Activated CD4-positive, alpha-beta T cell treated with anti-CD3 and anti-CD28 coated beads for 36 hours (primary cell): ENCODE measurements at regions not wholly inside any gene's neighbourhood (a gene's known extent, or its start where the extent isn't known, plus 50 kb on each side); places are given as distances from the start of the nearest gene placed in this dataset.

ENCODE experiments used
- ATAC-seq: fragments of 200-7000 bp; cut with Tn5 transposase; one replicate; pipeline ENCODE4 v1.10.0; 2021; ENCODE audit warnings: mild to moderate bottlenecking, moderate library complexity
- CTCF ChIA-PET: fragments of 350-600 bp; sonication (Branson Sonifier 250); formaldehyde crosslinking; loops from one replicate; lab custom pipeline; 2021; ENCODE audit warnings: antibody characterized with exemption; lab: Charles Lee
- POLR2A ChIA-PET: fragments of 350-600 bp; sonication (Branson Sonifier 250); formaldehyde crosslinking; loops from one replicate; lab custom pipeline; 2021; ENCODE audit warnings: antibody characterized with exemption, inconsistent platforms; lab: Charles Lee
- DNase-seq: peaks from one replicate; pipeline ENCODE4 v3.0.0-alpha.2; 2020
- H3K27ac Mint-ChIP-seq: one replicate; pipeline ENCODE4 v1.8.0; 2021; ENCODE audit warnings: mixed read lengths
- H3K27me3 Mint-ChIP-seq: one replicate; pipeline ENCODE4 v1.8.0; 2021; ENCODE audit warnings: mixed read lengths
- H3K36me3 Mint-ChIP-seq: one replicate; pipeline ENCODE4 v1.8.0; 2021; ENCODE audit warnings: low read depth, mixed read lengths
- H3K4me1 Mint-ChIP-seq: one replicate; pipeline ENCODE4 v1.8.0; 2021; ENCODE audit warnings: mixed read lengths
- H3K4me3 Mint-ChIP-seq: one replicate; pipeline ENCODE4 v1.8.0; 2021; ENCODE audit warnings: mild to moderate bottlenecking, moderate library complexity, mixed read lengths
- H3K9me3 Mint-ChIP-seq: one replicate; pipeline ENCODE4 v1.8.0; 2021; ENCODE audit warnings: low read depth, mixed read lengths
- intact Hi-C, 2 experiments: fragments of 100-400 bp; cut with DNase I in 1 of 2; cut with micrococcal nuclease in 1 of 2; formaldehyde crosslinking; loops; one replicate each; pipeline versions ENCODE4 v1.14.2 to v1.15.1; 2022 to 2024; cut with DNase I, micrococcal nuclease

DNA sequence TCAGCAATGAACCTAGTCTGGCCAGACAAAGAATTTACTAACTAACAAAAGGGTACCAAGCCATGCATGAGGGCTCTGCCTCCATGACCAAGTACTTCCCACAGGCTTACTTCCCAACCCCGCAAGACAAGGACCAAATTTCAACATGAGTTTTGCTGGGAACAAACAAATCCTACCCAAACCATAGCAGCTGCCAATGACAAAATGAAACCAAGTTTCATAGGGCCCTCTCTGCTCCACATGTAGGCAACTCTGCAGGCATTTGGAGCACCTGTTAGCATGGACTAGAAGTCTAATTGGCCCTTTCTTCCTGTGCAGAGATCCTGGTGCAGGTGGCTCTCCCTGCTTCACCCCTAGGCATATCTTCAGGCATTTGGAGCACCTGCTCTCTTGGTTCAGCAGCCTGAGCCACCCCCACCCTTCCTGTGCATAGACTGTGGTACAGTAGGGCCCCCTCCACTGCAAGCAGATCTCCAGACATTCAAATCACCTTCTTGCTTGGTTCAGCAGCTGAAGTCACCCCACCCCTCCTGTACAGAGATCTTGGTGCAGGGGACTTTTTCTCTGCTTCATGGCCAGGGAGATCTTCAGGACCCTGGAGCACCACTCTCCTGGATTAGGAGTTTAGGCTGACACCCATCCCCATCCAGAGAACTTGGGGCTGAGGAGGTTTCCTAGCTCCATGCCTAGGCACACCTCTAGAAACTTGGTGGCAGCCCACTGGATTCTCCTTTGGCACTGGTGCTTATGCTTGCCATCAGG lies 308.7 kb downstream of the RPAP3 start:
- peaks cover 34% of the 10 kb centered on the region for H3K9me3 Mint-ChIP-seq
- no peaks in the 10 kb centered on the region for H3K27me3 Mint-ChIP-seq
- H3K36me3 Mint-ChIP-seq, result peaks cover 63% of the 10 kb centered on the region
- CTCF ChIA-PET, result interaction anchor here (0.5 to 4.5 kb wide), 56 partner anchors 8 to 377 kb away, joined by 3 to 47 read pairs (median 5); partner anchors contain the start of genes AMIGO2 and PCED1B
- ATAC-seq, result no peak
- peaks cover 97% of the 10 kb centered on the region for H3K4me1 Mint-ChIP-seq
- intact Hi-C loops, result loop anchor here (1.0 to 10.0 kb wide), 12 partner anchors 41 to 1182 kb away; partner anchors contain the start of gene HDAC7 (in 2 of the 2)
- DNase-seq, result peak; percentile 52
- peak overlapping the region; percentile 100 for H3K27ac Mint-ChIP-seq
- H3K4me3 Mint-ChIP-seq, result peak overlapping the region; percentile 11
- POLR2A ChIA-PET, result interaction anchor here (0.5 to 1.8 kb wide), 7 partner anchors 21 to 766 kb away, joined by 4 to 10 read pairs (median 6); no protein-coding TSS in a partner anchor

DNA sequence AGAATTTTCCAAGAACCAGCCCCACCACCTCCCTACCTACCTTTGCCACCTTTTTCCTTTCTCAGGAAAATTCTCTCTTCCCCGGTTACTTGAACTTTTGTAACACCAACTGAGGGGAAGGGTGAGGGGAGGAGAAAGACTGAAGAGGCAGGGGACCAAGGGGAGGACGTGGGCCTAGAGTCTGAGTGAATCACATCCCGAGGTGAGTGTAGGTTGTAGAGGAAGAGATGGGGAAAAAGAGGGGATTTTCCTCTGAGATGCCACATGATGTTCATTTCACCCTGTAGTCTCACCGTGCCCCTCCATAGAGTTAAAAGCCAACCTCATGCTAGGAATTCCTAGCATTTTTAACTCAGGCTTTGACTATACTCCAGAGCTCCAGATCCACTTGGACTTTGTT lies 311.8 kb downstream of the RPAP3 start:
- Mint-ChIP-seq H3K9me3 (peaks cover 15% of the 10 kb centered on the region), H3K4me3 (peak overlapping the region; percentile 61), H3K4me1 (peaks cover 96% of the 10 kb centered on the region), H3K27ac (peak overlapping the region; percentile 100), H3K36me3 (peaks cover 49% of the 10 kb centered on the region), H3K27me3 (no peaks in the 10 kb centered on the region)
- ChIA-PET POLR2A (interaction anchor here (1.6 kb wide), 1 partner anchor 33 kb away, joined by 3 read pairs; no protein-coding TSS in a partner anchor), CTCF (interaction anchor here (1.5 to 1.6 kb wide), 2 partner anchors 10 to 174 kb away, joined by 3 to 4 read pairs; no protein-coding TSS in a partner anchor)
- peak; percentile 62 for DNase-seq
- intact Hi-C loops, result loop anchor here (5.0 to 10.0 kb wide), 5 partner anchors 312 to 1179 kb away; partner anchors contain the start of gene HDAC7 (in 2 of the 2)
- ATAC-seq, result peak; percentile 36

DNA sequence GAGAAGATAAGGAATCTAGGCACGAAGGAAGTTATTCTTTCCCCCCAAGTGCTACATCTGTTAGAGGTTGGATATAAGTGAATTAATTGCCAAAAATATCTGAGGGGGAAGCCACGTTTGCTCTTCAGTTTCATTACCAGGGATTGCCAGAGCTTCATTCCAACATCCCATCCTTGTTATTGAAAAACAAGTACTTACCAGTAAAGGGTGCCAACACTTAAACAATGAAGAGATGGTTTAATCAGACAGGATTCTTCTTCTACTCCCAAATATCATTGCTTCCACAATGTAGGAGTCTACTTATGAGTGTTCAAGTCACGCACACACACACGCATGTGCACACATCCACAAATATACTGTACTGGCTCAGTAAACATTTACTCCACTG lies 312.4 kb downstream of the RPAP3 start:
- POLR2A ChIA-PET, result interaction anchor here (1.6 kb wide), 1 partner anchor 32 kb away, joined by 3 read pairs; no protein-coding TSS in a partner anchor
- peak overlapping the region; percentile 61 for H3K4me3 Mint-ChIP-seq
- H3K27ac Mint-ChIP-seq, result peak overlapping the region; percentile 100
- intact Hi-C loops, result loop anchor here (1.0 to 10.0 kb wide), 6 partner anchors 179 to 1179 kb away; partner anchors contain the start of gene HDAC7 (in 2 of the 2)
- DNase-seq (no peak), ATAC-seq (no peak)
- H3K9me3 Mint-ChIP-seq, result peaks cover 14% of the 10 kb centered on the region
- H3K4me1 Mint-ChIP-seq, result peaks cover 97% of the 10 kb centered on the region
- CTCF ChIA-PET, result interaction anchor here (0.6 to 1.5 kb wide), 2 partner anchors 9 to 10 kb away, joined by 3 read pairs; no protein-coding TSS in a partner anchor
- H3K27me3 Mint-ChIP-seq, result no peaks in the 10 kb centered on the region
- peaks cover 52% of the 10 kb centered on the region for H3K36me3 Mint-ChIP-seq

DNA sequence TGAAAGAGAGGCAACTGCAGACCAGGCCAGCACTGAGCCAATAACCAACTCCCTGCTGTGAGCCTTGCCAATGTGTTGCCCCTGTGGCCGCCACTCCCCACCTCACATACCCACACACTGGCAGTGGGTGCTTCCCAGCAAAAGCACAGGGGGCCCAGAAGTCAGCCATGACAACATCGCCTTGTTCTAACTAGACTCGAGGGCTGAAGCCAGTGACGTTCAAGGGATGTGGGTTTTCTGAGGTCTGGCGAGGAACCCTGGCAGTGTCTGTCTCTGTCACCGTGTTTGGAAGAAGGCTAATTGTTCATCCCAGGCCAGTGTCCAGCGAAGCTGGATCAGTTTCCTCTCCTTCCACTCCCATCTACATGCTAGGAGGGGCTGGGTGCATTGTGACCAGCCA lies 311.8 kb upstream of the AMIGO2 start:
- Mint-ChIP-seq H3K27ac (peak overlapping the region; percentile 100), H3K27me3 (no peaks in the 10 kb centered on the region), H3K4me3 (peak overlapping the region; percentile 61), H3K9me3 (peaks cover 11% of the 10 kb centered on the region), H3K36me3 (peaks cover 45% of the 10 kb centered on the region), H3K4me1 (peaks cover 89% of the 10 kb centered on the region)
- POLR2A ChIA-PET, result interaction anchor here (0.8 to 1.0 kb wide), 3 partner anchors 30 to 179 kb away, joined by 3 to 5 read pairs (median 4); no protein-coding TSS in a partner anchor
- DNase-seq, result peak; percentile 84
- CTCF ChIA-PET, result interaction anchor here (0.9 to 1.7 kb wide), 8 partner anchors 10 to 359 kb away, joined by 3 to 8 read pairs (median 4); no protein-coding TSS in a partner anchor
- intact Hi-C loops, result loop anchor here (1.0 to 10.0 kb wide), 12 partner anchors 28 to 1177 kb away; partner anchors contain the start of genes HDAC7 (in 2 of the 2), SLC38A1 (in 1 of the 2) and SLC38A2 (in 1 of the 2)
- ATAC-seq, result peak; percentile 48

DNA sequence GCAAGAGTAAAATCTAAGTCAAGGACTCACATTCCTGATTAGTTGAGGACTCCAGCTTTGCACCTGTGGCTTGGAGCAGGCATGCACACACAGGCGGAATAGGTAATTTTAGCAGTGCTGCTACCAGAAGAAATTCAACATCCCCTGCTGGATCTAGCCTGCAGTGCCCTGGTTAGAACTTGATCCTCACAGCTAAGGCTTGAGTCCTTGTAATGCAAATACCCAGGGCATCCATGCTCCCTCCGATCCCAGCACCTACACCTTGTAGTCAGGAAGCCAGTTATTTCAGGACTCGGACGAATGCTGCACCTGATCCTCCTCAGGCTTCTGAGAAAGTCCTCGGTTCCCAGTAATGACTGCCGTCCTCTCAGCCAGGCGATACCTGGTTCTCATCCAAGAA lies 309.0 kb upstream of the AMIGO2 start:
- Mint-ChIP-seq H3K27me3 (no peaks in the 10 kb centered on the region), H3K4me1 (peaks cover 86% of the 10 kb centered on the region), H3K36me3 (peaks cover 37% of the 10 kb centered on the region), H3K27ac (peak overlapping the region; percentile 94), H3K4me3 (no peak overlapping the region), H3K9me3 (peaks cover 11% of the 10 kb centered on the region)
- ChIA-PET CTCF (interaction anchor here (0.9 to 2.9 kb wide), 4 partner anchors 9 to 229 kb away, joined by 3 to 10 read pairs (median 3); no protein-coding TSS in a partner anchor), POLR2A (interaction anchor here (1.3 kb wide), 1 partner anchor 28 kb away, joined by 3 read pairs; no protein-coding TSS in a partner anchor)
- no peak for ATAC-seq
- intact Hi-C loops, result no loop called here
- no peak for DNase-seq

DNA sequence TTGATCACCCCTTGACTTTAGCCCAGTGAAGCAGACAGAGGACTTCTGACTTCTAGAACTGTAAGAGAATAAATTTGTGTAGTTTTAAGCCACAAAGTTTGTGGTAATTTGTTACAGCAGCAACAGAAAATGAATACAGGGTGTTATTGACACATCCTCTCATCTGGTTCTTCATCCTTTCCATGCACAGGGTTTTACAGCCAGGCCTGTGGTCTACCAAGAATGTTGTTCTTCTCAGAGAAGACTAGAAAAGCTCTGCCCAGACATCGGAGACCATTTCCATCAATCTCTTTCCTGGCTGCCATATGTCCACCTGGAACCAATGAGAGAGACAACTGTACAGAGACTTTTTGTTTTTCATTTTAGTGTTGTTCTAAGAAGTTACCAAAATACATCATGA lies 308.2 kb upstream of the AMIGO2 start:
- Mint-ChIP-seq H3K27me3 (no peaks in the 10 kb centered on the region), H3K36me3 (peaks cover 36% of the 10 kb centered on the region), H3K4me3 (no peak overlapping the region), H3K9me3 (peaks cover 11% of the 10 kb centered on the region), H3K4me1 (peaks cover 85% of the 10 kb centered on the region), H3K27ac (peak overlapping the region; percentile 94)
- ATAC-seq (no peak), DNase-seq (no peak)
- ChIA-PET POLR2A (interaction anchor here (1.3 kb wide), 1 partner anchor 27 kb away, joined by 3 read pairs; no protein-coding TSS in a partner anchor), CTCF (interaction anchor here (0.5 to 2.9 kb wide), 6 partner anchors 10 to 274 kb away, joined by 3 to 10 read pairs (median 3); no protein-coding TSS in a partner anchor)
- intact Hi-C loops, result no loop called here

DNA sequence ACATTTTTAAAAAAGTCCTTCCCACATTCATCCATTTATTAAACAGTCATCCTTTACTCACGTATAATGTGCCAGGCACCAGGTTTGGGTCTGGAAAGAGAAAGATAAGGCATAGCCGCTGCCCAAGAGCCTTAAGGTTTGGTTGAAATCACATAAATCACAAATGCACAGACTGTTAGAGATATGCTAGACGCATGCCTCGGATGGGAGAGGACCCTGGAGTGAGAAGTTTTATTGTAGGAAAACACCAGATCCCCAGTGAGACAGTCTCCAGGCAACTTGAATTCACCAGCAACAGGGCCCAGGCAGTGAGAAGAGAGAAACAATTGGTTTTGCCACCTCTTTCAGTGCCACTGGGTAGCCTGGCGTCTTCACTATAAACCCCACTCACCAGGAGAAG lies 305.9 kb upstream of the AMIGO2 start:
- peak overlapping the region; percentile 88 for H3K27ac Mint-ChIP-seq
- peaks cover 76% of the 10 kb centered on the region for H3K4me1 Mint-ChIP-seq
- peaks cover 21% of the 10 kb centered on the region for H3K9me3 Mint-ChIP-seq
- DNase-seq (no peak), ATAC-seq (no peak)
- intact Hi-C loops, result no loop called here
- ChIA-PET CTCF (interaction anchor here (3.0 kb wide), 1 partner anchor 11 kb away, joined by 15 read pairs; no protein-coding TSS in a partner anchor), POLR2A (no interaction called here)
- peaks cover 46% of the 10 kb centered on the region for H3K36me3 Mint-ChIP-seq
- no peaks in the 10 kb centered on the region for H3K27me3 Mint-ChIP-seq
- H3K4me3 Mint-ChIP-seq, result no peak overlapping the region

DNA sequence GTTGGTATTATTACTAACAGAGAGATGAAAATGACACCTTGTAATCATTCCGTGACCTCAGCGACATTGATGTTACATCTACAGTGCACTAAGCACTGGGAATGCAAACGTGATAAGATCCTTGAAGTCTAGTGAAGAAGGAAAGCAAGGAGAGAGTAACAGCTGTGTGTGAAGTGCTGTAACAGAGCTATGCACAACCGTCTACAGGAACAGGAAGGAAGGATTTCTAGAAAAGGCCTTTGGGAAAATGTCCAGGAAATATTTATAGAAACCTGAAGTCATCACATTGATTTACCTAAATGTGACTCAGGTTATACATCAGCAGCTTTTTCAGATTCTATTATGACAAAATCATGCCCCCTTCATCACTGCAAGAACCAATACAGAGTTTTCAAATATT lies 304.2 kb upstream of the AMIGO2 start:
- Mint-ChIP-seq H3K36me3 (peaks cover 45% of the 10 kb centered on the region), H3K27me3 (no peaks in the 10 kb centered on the region), H3K4me3 (no peak overlapping the region), H3K27ac (peak overlapping the region; percentile 88), H3K9me3 (peaks cover 24% of the 10 kb centered on the region), H3K4me1 (peaks cover 74% of the 10 kb centered on the region)
- no peak for DNase-seq
- peak; percentile 47 for ATAC-seq
- CTCF ChIA-PET, result interaction anchor here (0.6 to 3.0 kb wide), 7 partner anchors 10 to 351 kb away, joined by 3 to 15 read pairs (median 4); no protein-coding TSS in a partner anchor
- POLR2A ChIA-PET, result no interaction called here
- intact Hi-C loops, result no loop called here

DNA sequence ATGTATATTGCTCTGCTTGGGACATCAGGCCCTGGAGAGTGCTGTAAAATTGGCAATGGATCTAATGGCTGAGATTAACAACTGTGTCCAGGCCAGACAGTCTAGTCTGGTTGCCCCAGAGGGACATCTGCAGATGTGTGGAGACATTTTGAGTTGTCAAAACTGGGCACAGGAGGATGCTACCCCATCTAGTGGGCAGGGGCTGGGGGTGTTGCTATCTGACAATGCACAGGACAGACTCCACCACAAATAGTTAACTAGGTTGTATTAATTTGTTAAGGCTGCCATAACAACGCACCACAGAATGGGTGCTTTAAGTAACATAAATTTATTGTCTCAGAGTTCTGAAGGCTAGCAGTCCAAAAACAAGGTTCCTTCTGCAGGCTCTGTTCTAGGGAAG lies 302.5 kb upstream of the AMIGO2 start:
- CTCF ChIA-PET, result interaction anchor here (1.0 to 3.0 kb wide), 5 partner anchors 9 to 350 kb away, joined by 3 to 15 read pairs (median 4); no protein-coding TSS in a partner anchor

DNA sequence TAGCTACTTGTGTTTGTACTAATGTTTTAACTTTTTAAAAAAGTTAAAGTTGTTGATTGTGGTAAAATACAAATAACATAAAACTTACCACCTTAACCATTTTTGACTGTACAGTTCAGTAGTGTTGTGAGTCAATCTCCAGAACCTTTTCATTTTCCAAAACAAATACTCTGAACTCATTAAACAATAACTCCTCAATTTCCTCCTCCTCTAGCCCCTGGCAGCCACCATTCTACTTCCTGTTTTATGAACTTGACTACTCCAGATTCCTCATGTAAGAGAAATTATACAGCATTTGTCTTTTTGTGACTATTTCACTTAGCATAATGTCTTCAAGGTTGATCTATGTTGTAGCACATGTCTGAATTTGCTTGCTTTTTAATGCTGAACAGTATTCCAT lies 299.1 kb upstream of the AMIGO2 start:
- ATAC-seq, result peak; percentile 25
- Mint-ChIP-seq H3K27ac (peak overlapping the region; percentile 84), H3K4me3 (no peak overlapping the region), H3K4me1 (peaks cover 54% of the 10 kb centered on the region), H3K36me3 (peaks cover 39% of the 10 kb centered on the region), H3K9me3 (peaks cover 37% of the 10 kb centered on the region), H3K27me3 (no peaks in the 10 kb centered on the region)
- POLR2A ChIA-PET, result interaction anchor here (0.6 to 1.2 kb wide), 2 partner anchors 77 to 189 kb away, joined by 3 read pairs; no protein-coding TSS in a partner anchor
- DNase-seq, result no peak
- intact Hi-C loops, result no loop called here
- CTCF ChIA-PET, result interaction anchor here (0.8 to 2.3 kb wide), 2 partner anchors 11 to 19 kb away, joined by 3 to 5 read pairs; no protein-coding TSS in a partner anchor

More for the DNA sequence above, 302.5 kb upstream of the AMIGO2 start:
- H3K27ac Mint-ChIP-seq, result peak overlapping the region; percentile 82
- H3K9me3 Mint-ChIP-seq, result peaks cover 21% of the 10 kb centered on the region
- POLR2A ChIA-PET, result no interaction called here
- H3K4me1 Mint-ChIP-seq, result peaks cover 74% of the 10 kb centered on the region
- H3K36me3 Mint-ChIP-seq, result peaks cover 35% of the 10 kb centered on the region
- no peaks in the 10 kb centered on the region for H3K27me3 Mint-ChIP-seq
- no peak for ATAC-seq
- intact Hi-C loops, result no loop called here
- no peak for DNase-seq
- H3K4me3 Mint-ChIP-seq, result no peak overlapping the region
